Mesenchymal stem cell (in vitro differentiated cells and primary cell): ENCODE measurements at regions not wholly inside any gene's neighbourhood (a gene's known extent, or its start where the extent isn't known, plus 50 kb on each side); places are given as distances from the start of the nearest gene placed in this dataset.

Experiments
- DNase-seq: peaks from one replicate; pipeline ENCODE4 v3.0.0-alpha.2; 2013
- H2AFZ ChIP-seq: one replicate; pipeline ENCODE4 v1.6.1; 2013; ENCODE audit warnings: low read depth, mild to moderate bottlenecking, control low read depth, inconsistent platforms, low read length, moderate library complexity
- H2AK5ac ChIP-seq: 2 replicates; pipeline ENCODE4 v1.6.1; 2013; ENCODE audit warnings: low read length, moderate library complexity, mild to moderate bottlenecking, inconsistent platforms; ENCODE audit not compliant: severe bottlenecking
- H2BK120ac ChIP-seq: one replicate; pipeline ENCODE4 v1.6.1; 2013; ENCODE audit warnings: low read depth, mild to moderate bottlenecking, inconsistent platforms, low read length, moderate library complexity
- H2BK12ac ChIP-seq, 2 experiments: one replicate each; pipeline ENCODE4 v1.6.1; 2013; ENCODE audit warnings: inconsistent platforms in 2 of 2, low read length in 2 of 2, mild to moderate bottlenecking in 2 of 2, moderate library complexity in 2 of 2, control low read depth in 1 of 2
- H2BK15ac ChIP-seq: one replicate; pipeline ENCODE4 v1.6.1; 2013; ENCODE audit warnings: mild to moderate bottlenecking, low read depth, inconsistent platforms; ENCODE audit not compliant: poor library complexity, severe bottlenecking
- H2BK5ac ChIP-seq: 2 replicates; pipeline ENCODE4 v1.6.1; 2013; ENCODE audit warnings: low read depth, mild to moderate bottlenecking, low read length, control low read depth, inconsistent platforms; ENCODE audit not compliant: poor library complexity, severe bottlenecking
- H3K14ac ChIP-seq, 2 experiments: one replicate each; pipeline ENCODE4 v1.6.1; 2013; ENCODE audit warnings: inconsistent platforms in 2 of 2, low read length in 2 of 2, control low read depth in 1 of 2, mild to moderate bottlenecking in 1 of 2, moderate library complexity in 1 of 2
- H3K18ac ChIP-seq, 2 experiments: one replicate each; pipeline ENCODE4 v1.6.1; 2013; ENCODE audit warnings: inconsistent platforms in 2 of 2, low read length in 2 of 2, control low read depth in 1 of 2, low read depth in 1 of 2, mild to moderate bottlenecking in 1 of 2
- H3K23ac ChIP-seq, 2 experiments: one replicate each; pipeline ENCODE4 v1.6.1; 2013; ENCODE audit warnings: inconsistent platforms in 2 of 2, low read length in 2 of 2, mild to moderate bottlenecking in 2 of 2, moderate library complexity in 2 of 2, control low read depth in 1 of 2
- H3K27ac ChIP-seq: 2 replicates; pipeline ENCODE4 v1.5.1; 2013; ENCODE audit warnings: mild to moderate bottlenecking, moderate library complexity, low read length, control low read depth, inconsistent platforms; ENCODE audit not compliant: poor library complexity, severe bottlenecking
- H3K27me3 ChIP-seq, 2 experiments: 2 replicates each; pipeline versions ENCODE4 v1.6.1 to v1.7.0; 2013; ENCODE audit warnings: low read length in 2 of 2, mild to moderate bottlenecking in 2 of 2, moderate library complexity in 2 of 2, control low read depth in 1 of 2, inconsistent platforms in 1 of 2; ENCODE audit not compliant: control insufficient read depth in 1 of 2, insufficient read depth in 1 of 2
- H3K36me3 ChIP-seq, 2 experiments: 2 replicates each; pipeline versions ENCODE4 v1.6.1 to v1.7.0; 2013; ENCODE audit warnings: low read length in 2 of 2, control low read depth in 1 of 2, inconsistent platforms in 1 of 2, low read depth in 1 of 2, mild to moderate bottlenecking in 1 of 2; ENCODE audit not compliant: insufficient read depth in 2 of 2, control insufficient read depth in 1 of 2
- H3K4ac ChIP-seq, 2 experiments: one replicate each; pipeline ENCODE4 v1.6.1; 2013; ENCODE audit warnings: inconsistent platforms in 2 of 2, low read length in 2 of 2, mild to moderate bottlenecking in 2 of 2, moderate library complexity in 2 of 2, control low read depth in 1 of 2, low read depth in 1 of 2
- H3K4me1 ChIP-seq: 2 replicates; pipeline ENCODE4 v1.6.1; 2013; ENCODE audit warnings: low read depth, low read length, control low read depth; ENCODE audit not compliant: control insufficient read depth, insufficient read depth
- H3K4me2 ChIP-seq: 2 replicates; pipeline ENCODE4 v1.6.1; 2013; ENCODE audit warnings: low read length, mild to moderate bottlenecking, inconsistent platforms; ENCODE audit not compliant: poor library complexity, severe bottlenecking
- H3K4me3 ChIP-seq, 2 experiments: 2 replicates each; pipeline versions ENCODE4 v1.5.1 to v1.7.0; 2013; ENCODE audit warnings: low read length in 2 of 2, mild to moderate bottlenecking in 2 of 2, control low read depth in 1 of 2, low read depth in 1 of 2; ENCODE audit not compliant: insufficient read depth in 1 of 2
- H3K79me1 ChIP-seq: replicated peaks from 2 replicates; pipeline ENCODE4 v1.6.1; 2013; ENCODE audit warnings: mild to moderate bottlenecking, control low read depth, low read length, inconsistent platforms; ENCODE audit not compliant: poor library complexity, severe bottlenecking
- H3K9ac ChIP-seq: 2 replicates; pipeline ENCODE4 v1.7.0; 2013; ENCODE audit warnings: mild to moderate bottlenecking, low read length, moderate library complexity
- H3K9me3 ChIP-seq: 2 replicates; pipeline ENCODE4 v1.7.0; 2013; ENCODE audit warnings: mild to moderate bottlenecking, low read length; ENCODE audit not compliant: control insufficient read depth
- H4K8ac ChIP-seq: one replicate; pipeline ENCODE4 v1.6.1; 2013; ENCODE audit warnings: inconsistent platforms, mild to moderate bottlenecking, low read length, moderate library complexity
- H4K91ac ChIP-seq: one replicate; pipeline ENCODE4 v1.6.1; 2013; ENCODE audit warnings: mild to moderate bottlenecking, low read length, inconsistent platforms
- WGBS: methylation state at CpG from one replicate; pipeline ENCODE4 v1.1.7; 2013; ENCODE audit warnings: mixed read lengths; 5-methylcytosine and 5-hydroxymethylcytosine counted together

DNA sequence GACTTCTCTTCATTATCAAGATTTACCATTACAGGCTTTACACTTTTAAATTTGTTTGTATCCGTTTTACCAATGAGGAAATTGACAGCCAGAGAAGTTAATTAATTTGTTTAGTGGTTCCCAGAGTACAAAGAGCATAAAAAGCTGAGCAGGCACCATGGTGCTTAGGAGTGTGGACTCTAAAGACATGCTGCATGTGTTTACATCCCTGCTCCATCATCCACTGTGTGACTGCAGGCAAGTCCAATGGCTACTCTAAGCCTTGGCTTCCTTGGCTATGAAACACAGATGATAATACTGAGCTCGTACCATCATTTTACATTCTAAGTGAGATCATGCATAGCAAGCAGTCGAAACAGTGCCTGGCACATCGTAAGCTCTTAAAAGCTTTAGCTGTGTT, 108.0 kb upstream of the SLC35G4 start:
- Histone ChIP-seq H4K91ac (no peak overlapping the region), H3K4ac (no peak overlapping the region), H2BK120ac (no peak overlapping the region), H2AK5ac (peak overlapping the region; percentile 16), H2BK5ac (no peak overlapping the region), H3K23ac (no peak overlapping the region), H3K18ac (no peak overlapping the region), H3K9me3 (no peaks in the 10 kb centered on the region), H3K79me1 (no peaks in the 10 kb centered on the region), H3K4me1 (peaks cover 7% of the 10 kb centered on the region), H3K27me3 (peaks cover 0 to 24% of the 10 kb centered on the region in 2 experiments), H3K36me3 (no peaks in the 10 kb centered on the region), H3K4me2 (no peak overlapping the region), H2BK15ac (no peak overlapping the region), H2AFZ (no peak overlapping the region), H3K14ac (no peak overlapping the region), H4K8ac (no peak overlapping the region), H3K27ac (no peak overlapping the region), H3K9ac (no peak overlapping the region), H3K4me3 (no peak overlapping the region), H2BK12ac (no peak overlapping the region)
- no peak for DNase-seq
- WGBS = 92% methylated on average over 4 of the region's 4 CpGs

DNA sequence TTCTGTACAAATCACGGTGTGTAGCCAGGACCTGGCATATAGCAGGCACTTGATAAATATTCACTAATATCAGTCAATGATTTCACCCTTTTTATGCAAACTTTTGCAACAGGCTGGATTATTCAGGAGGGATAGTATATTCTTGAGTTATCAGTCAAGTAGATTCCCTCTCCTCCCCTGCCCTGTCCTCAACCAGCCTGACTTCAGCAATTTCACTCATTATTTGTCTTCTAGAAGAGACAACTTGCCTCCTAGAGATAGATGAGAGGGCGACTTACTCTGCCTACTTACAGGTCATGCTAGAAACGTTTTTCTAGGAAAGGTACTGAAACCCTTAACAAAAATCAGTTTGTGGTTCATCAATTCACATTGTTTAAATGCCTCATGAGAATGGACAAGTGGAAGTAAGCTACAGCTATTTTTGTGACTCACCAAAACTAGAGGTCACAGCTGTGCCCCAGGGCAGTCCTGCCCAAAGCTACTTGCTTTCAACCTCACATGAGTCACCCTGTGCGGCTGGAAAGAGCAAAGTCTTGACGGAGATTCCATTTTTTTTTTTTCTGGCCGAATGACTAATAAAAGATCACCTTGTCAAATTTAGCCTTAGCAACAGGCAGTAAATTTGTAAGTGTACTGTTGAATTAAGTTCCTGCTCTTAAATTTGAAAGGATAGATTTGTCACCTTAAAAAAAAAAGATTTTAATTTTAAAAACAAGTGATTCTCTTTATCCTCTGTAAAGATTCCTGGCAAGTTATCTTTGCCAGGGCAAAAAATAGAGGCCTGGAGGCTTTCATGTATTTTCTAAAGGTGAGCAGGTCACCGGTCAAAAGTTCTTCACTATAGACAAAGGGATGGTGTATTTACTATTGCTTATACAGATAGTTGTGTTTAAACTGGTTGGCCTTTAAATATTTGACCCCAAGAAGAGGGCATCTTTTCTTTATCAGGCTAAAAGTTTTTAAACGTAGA, 109.0 kb upstream of the SLC35G4 start:
- Histone ChIP-seq H3K9ac (peak overlapping the region; percentile 40), H3K18ac (no peak overlapping the region), H3K4me2 (no peak overlapping the region), H3K9me3 (no peaks in the 10 kb centered on the region), H3K27me3 (peaks cover 0 to 15% of the 10 kb centered on the region in 2 experiments), H2BK120ac (no peak overlapping the region), H3K4me3 (no peak overlapping the region), H3K4me1 (peaks cover 9% of the 10 kb centered on the region), H2BK12ac (peak overlapping the region in 1 of 2 experiments; percentile 20), H2AFZ (no peak overlapping the region), H3K23ac (no peak overlapping the region), H3K27ac (peak overlapping the region; percentile 89), H4K91ac (no peak overlapping the region), H4K8ac (no peak overlapping the region), H3K4ac (no peak overlapping the region), H2AK5ac (peak overlapping the region; percentile 10), H3K79me1 (no peaks in the 10 kb centered on the region), H3K36me3 (no peaks in the 10 kb centered on the region), H2BK5ac (no peak overlapping the region), H2BK15ac (no peak overlapping the region), H3K14ac (no peak overlapping the region)
- 42% methylated on average over 4 of the region's 8 CpGs for WGBS
- DNase-seq = peak; percentile 96

- Histone ChIP-seq H3K23ac (no peak overlapping the region), H4K8ac (no peak overlapping the region), H3K27me3 (peaks cover 0 to 6% of the 10 kb centered on the region in 2 experiments), H3K14ac (no peak overlapping the region), H3K27ac (no peak overlapping the region), H3K9ac (no peak overlapping the region), H3K4ac (no peak overlapping the region), H2BK15ac (no peak overlapping the region), H2AK5ac (no peak overlapping the region), H3K4me3 (no peak overlapping the region), H3K4me2 (no peak overlapping the region), H3K9me3 (no peaks in the 10 kb centered on the region), H3K36me3 (no peaks in the 10 kb centered on the region), H2BK5ac (no peak overlapping the region), H3K4me1 (peaks cover 10% of the 10 kb centered on the region), H2AFZ (no peak overlapping the region), H4K91ac (no peak overlapping the region), H3K18ac (no peak overlapping the region), H2BK120ac (no peak overlapping the region), H2BK12ac (no peak overlapping the region), H3K79me1 (no peaks in the 10 kb centered on the region)
- 93% methylated on average over 1 of the region's 1 CpG for WGBS
- no peak for DNase-seq
Measured at GRCh38 chr18:11498821-11499220, 110.6 kb upstream of the SLC35G4 start.

- Histone ChIP-seq H2AK5ac (no peak overlapping the region), H3K4me3 (no peak overlapping the region), H3K23ac (no peak overlapping the region), H2AFZ (no peak overlapping the region), H3K14ac (no peak overlapping the region), H3K79me1 (no peaks in the 10 kb centered on the region), H2BK12ac (no peak overlapping the region), H3K4me1 (peaks cover 10% of the 10 kb centered on the region), H3K4me2 (no peak overlapping the region), H3K9me3 (no peaks in the 10 kb centered on the region), H3K36me3 (no peaks in the 10 kb centered on the region), H2BK5ac (no peak overlapping the region), H2BK120ac (no peak overlapping the region), H3K9ac (no peak overlapping the region), H3K4ac (no peak overlapping the region), H3K18ac (no peak overlapping the region), H4K8ac (no peak overlapping the region), H3K27ac (no peak overlapping the region), H4K91ac (no peak overlapping the region), H2BK15ac (no peak overlapping the region), H3K27me3 (no peaks in the 10 kb centered on the region)
- DNase-seq = peak; percentile 69
- 50% methylated on average over 2 of the region's 2 CpGs for WGBS
Measured at GRCh38 chr18:11497585-11497984, 111.8 kb upstream of the SLC35G4 start.
